ENCODE measurements at regions not wholly inside any gene's neighbourhood (a gene's known extent, or its start where the extent isn't known, plus 50 kb on each side); places are given as distances from the start of the nearest gene placed in this dataset.

- 68 to 80% methylated on average over 3 of the region's 3 CpGs for WGBS, 2 donors
- Histone ChIP-seq H3K4me3 (no peak overlapping the region), H3K27ac (no peak overlapping the region), H3K9me3 (peaks cover 0 to under 1% (median 0%) of the 10 kb centered on the region in 4 donors), H3K27me3 (no peaks in the 10 kb centered on the region), H3K36me3 (no peaks in the 10 kb centered on the region), H3K4me1 (peaks cover 3 to 10% (median 7%) of the 10 kb centered on the region in 4 donors)
- ATAC-seq (ENCODE audit: low FRiP score in 2 of 2): no peak
- no peak for DNase-seq
- no peak for TF ChIP-seq POLR2AphosphoS5 (IDR thresholded peaks at IDR 0.05)
- TF ChIP-seq CTCF (IDR thresholded peaks at IDR 0.05): no peak
- no peak for TF ChIP-seq EP300 (IDR thresholded peaks at IDR 0.05)
- TF ChIP-seq POLR2A (IDR thresholded peaks at IDR 0.05): no peak
These were observed 141.3 kb upstream of the HMGN3 start for GRCh38 chr6:79375635-79376337.

DNA sequence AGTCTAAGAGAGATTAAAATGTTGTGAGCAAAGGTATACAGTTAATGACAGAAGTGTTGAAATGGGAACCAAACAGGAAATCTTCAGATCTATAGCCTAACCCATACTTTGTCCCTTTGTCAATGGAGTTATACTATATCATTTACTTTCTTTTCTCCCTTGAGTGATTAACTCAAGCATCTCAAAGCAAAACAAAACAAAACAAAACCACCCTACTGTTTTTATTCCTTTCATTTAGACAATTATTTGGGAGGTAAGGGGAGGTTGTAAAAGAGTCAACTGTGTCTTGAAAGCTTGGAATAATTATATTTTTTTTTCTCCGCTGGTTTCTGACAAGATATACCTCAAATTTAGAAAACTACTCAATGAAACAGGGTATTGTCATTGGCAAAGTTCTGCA lies 139.8 kb upstream of the HMGN3 start:
- ATAC-seq (ENCODE audit: low FRiP score in 2 of 2) (no peak), DNase-seq (no peak)
- Histone ChIP-seq H3K4me1 (peaks cover 3 to 10% (median 7%) of the 10 kb centered on the region in 4 donors), H3K27me3 (no peaks in the 10 kb centered on the region), H3K27ac (peak overlapping the region in 1 of 4 donors; percentile 7), H3K4me3 (no peak overlapping the region), H3K36me3 (no peaks in the 10 kb centered on the region), H3K9me3 (peaks cover 0 to 13% (median 3%) of the 10 kb centered on the region in 4 donors)
- TF ChIP-seq CTCF (IDR thresholded peaks at IDR 0.05) (no peak), EP300 (IDR thresholded peaks at IDR 0.05) (no peak), POLR2AphosphoS5 (IDR thresholded peaks at IDR 0.05) (no peak), POLR2A (IDR thresholded peaks at IDR 0.05) (no peak)
- WGBS, 2 donors: 100% methylated on average over 1 of the region's 1 CpG

DNA sequence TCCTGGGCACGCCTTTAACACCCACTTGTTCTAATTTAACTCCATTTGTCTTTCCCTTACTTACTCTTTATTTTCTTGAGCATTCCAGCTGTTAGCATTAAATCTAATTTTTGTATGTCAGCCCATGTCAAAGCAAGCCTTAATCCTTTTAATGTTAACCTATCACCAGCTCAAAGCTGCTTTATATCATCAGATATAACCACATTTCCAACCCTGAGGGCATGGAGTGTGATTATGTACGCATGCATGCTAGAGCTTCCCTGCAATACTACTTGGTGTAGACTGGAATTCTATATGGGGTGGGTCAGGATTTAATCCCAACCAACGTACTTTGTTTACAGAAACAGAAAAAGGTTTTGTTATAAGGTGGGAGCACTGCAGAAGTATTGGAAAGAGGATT lies 139.4 kb upstream of the HMGN3 start:
- Histone ChIP-seq H3K27ac (peak overlapping the region in 2 of 4 donors; percentile 7 to 31), H3K9me3 (peaks cover 0 to 14% (median 5%) of the 10 kb centered on the region in 4 donors), H3K4me1 (peaks cover 3 to 10% (median 7%) of the 10 kb centered on the region in 4 donors), H3K36me3 (no peaks in the 10 kb centered on the region), H3K4me3 (no peak overlapping the region), H3K27me3 (no peaks in the 10 kb centered on the region)
- WGBS, 2 donors: 56 to 66% methylated on average over 3 of the region's 3 CpGs
- ATAC-seq (ENCODE audit: low FRiP score in 2 of 2) (no peak), DNase-seq (no peak)
- TF ChIP-seq CTCF (IDR thresholded peaks at IDR 0.05) (no peak), EP300 (IDR thresholded peaks at IDR 0.05) (no peak), POLR2A (IDR thresholded peaks at IDR 0.05) (no peak), POLR2AphosphoS5 (IDR thresholded peaks at IDR 0.05) (no peak)

DNA sequence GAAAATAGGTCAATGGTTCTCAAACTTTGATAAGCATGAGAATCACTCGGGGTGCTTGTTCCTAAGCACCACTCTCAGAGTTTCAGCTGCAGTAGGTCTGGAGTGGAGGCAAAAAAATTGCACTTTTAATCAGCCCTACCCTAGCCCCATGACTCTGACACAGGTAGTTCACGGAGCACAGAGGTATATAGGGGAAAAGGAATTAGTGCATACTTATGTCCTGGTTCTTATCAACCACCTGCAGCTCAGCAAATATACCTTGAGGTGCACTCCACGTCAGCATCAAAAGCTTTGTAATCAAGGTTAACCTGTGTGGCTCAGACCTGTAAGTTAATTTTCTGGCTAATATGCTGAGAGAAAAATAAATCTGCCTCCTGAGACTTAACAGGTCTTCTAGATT lies 138.8 kb upstream of the HMGN3 start:
- peaks cover 3 to 10% (median 7%) of the 10 kb centered on the region in 4 donors for H3K4me1 ChIP-seq
- 65 to 71% methylated on average over 3 of the region's 3 CpGs for WGBS, 2 donors
- H3K4me3 ChIP-seq: no peak overlapping the region
- peak; percentile 62 to 94 for ATAC-seq (ENCODE audit: low FRiP score in 2 of 2)
- peak in 1 of 2 donors; percentile 59 for DNase-seq
- peak overlapping the region in 2 of 4 donors; percentile 27 to 31 for H3K27ac ChIP-seq
- TF ChIP-seq CTCF (IDR thresholded peaks at IDR 0.05) (no peak), POLR2A (IDR thresholded peaks at IDR 0.05) (no peak), POLR2AphosphoS5 (IDR thresholded peaks at IDR 0.05) (peak in 1 of 2 donors; percentile 49), EP300 (IDR thresholded peaks at IDR 0.05) (peak in 1 of 4 donors; percentile 87)
- no peaks in the 10 kb centered on the region for H3K27me3 ChIP-seq
- peaks cover 0 to 21% (median 10%) of the 10 kb centered on the region in 4 donors for H3K9me3 ChIP-seq
- H3K36me3 ChIP-seq: no peaks in the 10 kb centered on the region
